NT2/D1 (cell line): ENCODE measurements at regions not wholly inside any gene's neighbourhood (a gene's known extent, or its start where the extent isn't known, plus 50 kb on each side); places are given as distances from the start of the nearest gene placed in this dataset.
A peak's percentile ranks its signal among the peaks of the same experiment; 100 is the strongest.

Source experiments
- DNase-seq: peaks from one replicate; pipeline ENCODE4 v3.0.0-alpha.2; 2011; ENCODE audit warnings: low read depth, low spot score
- H3K27me3 ChIP-seq: 2 replicates; pipeline ENCODE4 v1.6.0; 2011; ENCODE audit warnings: mild to moderate bottlenecking; ENCODE audit not compliant: insufficient read length, insufficient read depth
- H3K36me3 ChIP-seq: 2 replicates; pipeline ENCODE4 v1.6.1; 2011; ENCODE audit warnings: mild to moderate bottlenecking, low read length, mixed read lengths; ENCODE audit not compliant: insufficient read depth, insufficient read length
- H3K4me1 ChIP-seq: 2 replicates; pipeline ENCODE4 v1.5.1; 2011; ENCODE audit not compliant: insufficient read depth, insufficient read length
- H3K4me3 ChIP-seq: 2 replicates; pipeline ENCODE4 v1.5.1; 2011; ENCODE audit warnings: low read depth; ENCODE audit not compliant: insufficient read length
- H3K9ac ChIP-seq: 2 replicates; pipeline ENCODE4 v1.6.0; 2011; ENCODE audit warnings: low read depth; ENCODE audit not compliant: insufficient read length
- H3K9me3 ChIP-seq: 2 replicates; pipeline ENCODE4 v1.5.1; 2011; ENCODE audit warnings: mild to moderate bottlenecking, low read length; ENCODE audit not compliant: insufficient read depth
- SUZ12 ChIP-seq: IDR thresholded peaks from 2 replicates; pipeline ENCODE4 v1.6.1; 2011; ENCODE audit not compliant: insufficient read length, insufficient read depth; ENCODE audit errors: extremely low read depth
- YY1 ChIP-seq: IDR thresholded peaks from 2 replicates; pipeline ENCODE4 v1.6.1; 2011; ENCODE audit not compliant: insufficient read length, insufficient read depth
- ZNF274 ChIP-seq: IDR thresholded peaks from 2 replicates; pipeline ENCODE4 v1.6.1; 2011; ENCODE audit warnings: mild to moderate bottlenecking, low read depth, low read length

GRCh38 chr19:46546194-46546896 is 50.7 kb upstream of the PNMA8B start:
- Histone ChIP-seq H3K9me3 (peaks cover 19% of the 10 kb centered on the region), H3K36me3 (no peaks in the 10 kb centered on the region), H3K4me3 (no peak overlapping the region), H3K9ac (no peak overlapping the region), H3K27me3 (no peaks in the 10 kb centered on the region), H3K4me1 (no peaks in the 10 kb centered on the region)
- DNase-seq, result no peak
- TF ChIP-seq ZNF274 (no peak), YY1 (peak; percentile 75), SUZ12 (no peak)

- TF ChIP-seq YY1 (no peak), SUZ12 (no peak), ZNF274 (no peak)
- Histone ChIP-seq H3K9me3 (peaks cover 28% of the 10 kb centered on the region), H3K9ac (no peak overlapping the region), H3K27me3 (no peaks in the 10 kb centered on the region), H3K4me1 (no peaks in the 10 kb centered on the region), H3K4me3 (no peak overlapping the region), H3K36me3 (no peaks in the 10 kb centered on the region)
- no peak for DNase-seq
These were observed 50.4 kb upstream of the CALM3 start for GRCh38 chr19:46550684-46551083.

DNA sequence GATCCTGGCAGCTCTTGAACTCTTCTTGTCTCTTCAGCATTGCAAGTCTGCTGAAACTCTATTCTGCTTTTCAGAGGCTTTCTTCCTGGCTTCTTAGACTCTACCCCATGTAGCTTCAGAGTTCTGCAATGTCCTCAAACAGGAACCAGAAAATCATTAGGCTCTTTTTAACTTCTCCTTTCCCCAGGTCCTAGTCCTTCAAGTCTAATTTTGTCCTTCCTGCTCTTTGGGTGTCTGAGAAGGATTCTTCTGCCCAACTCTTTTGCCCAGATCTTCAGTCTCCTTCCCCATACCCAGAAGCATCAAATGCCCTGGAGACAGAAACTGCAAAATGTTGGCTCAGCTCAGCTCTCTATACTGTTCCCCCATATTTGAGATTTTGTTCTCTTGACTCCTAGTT is 50.0 kb upstream of the CALM3 start:
- TF ChIP-seq YY1, result no peak
- TF ChIP-seq ZNF274, result no peak
- TF ChIP-seq SUZ12, result no peak
- Histone ChIP-seq H3K27me3 (no peaks in the 10 kb centered on the region), H3K9me3 (peaks cover 32% of the 10 kb centered on the region), H3K9ac (no peak overlapping the region), H3K4me1 (no peaks in the 10 kb centered on the region), H3K4me3 (no peak overlapping the region), H3K36me3 (no peaks in the 10 kb centered on the region)
- no peak for DNase-seq
